ENCODE measurements at regions not wholly inside any gene's neighbourhood (a gene's known extent, or its start where the extent isn't known, plus 50 kb on each side); places are given as distances from the start of the nearest gene placed in this dataset.

GRCh38 chr6:14051355-14051754 lies 66.2 kb upstream of the CD83 start:
- DNase-seq = no peak
- Histone ChIP-seq H3K36me3 (replicated peaks) (no peaks in the 10 kb centered on the region), H3K27me3 (replicated peaks) (peaks cover 8% of the 10 kb centered on the region), H3K4me3 (ENCODE audit: low read depth, low read length) (no peak overlapping the region), H3K27ac (no peak overlapping the region)
- no peak for TF ChIP-seq CTCF (IDR thresholded peaks at IDR 0.05; ENCODE audit: low read depth, low read length, missing control alignments)
- in situ Hi-C loops (cut with HindIII; ENCODE audit: low pct_ligation_motif_present, low sequenced_read_pairs) = loop anchor here (25.0 kb wide), 1 partner anchor 139 kb away; the partner anchor contains the start of gene RNF182

- DNase-seq = no peak
- Histone ChIP-seq H3K27ac (no peak overlapping the region), H3K27me3 (replicated peaks) (peaks cover 5% of the 10 kb centered on the region), H3K36me3 (replicated peaks) (no peaks in the 10 kb centered on the region), H3K4me3 (ENCODE audit: low read depth, low read length) (no peak overlapping the region)
- in situ Hi-C loops (cut with HindIII; ENCODE audit: low pct_ligation_motif_present, low sequenced_read_pairs) = loop anchor here (25.0 kb wide), 1 partner anchor 142 kb away; the partner anchor contains the start of gene RNF182
- no peak for TF ChIP-seq CTCF (IDR thresholded peaks at IDR 0.05; ENCODE audit: low read depth, low read length, missing control alignments)
Measured at GRCh38 chr6:14053811-14054210, 63.8 kb upstream of the CD83 start.

DNA sequence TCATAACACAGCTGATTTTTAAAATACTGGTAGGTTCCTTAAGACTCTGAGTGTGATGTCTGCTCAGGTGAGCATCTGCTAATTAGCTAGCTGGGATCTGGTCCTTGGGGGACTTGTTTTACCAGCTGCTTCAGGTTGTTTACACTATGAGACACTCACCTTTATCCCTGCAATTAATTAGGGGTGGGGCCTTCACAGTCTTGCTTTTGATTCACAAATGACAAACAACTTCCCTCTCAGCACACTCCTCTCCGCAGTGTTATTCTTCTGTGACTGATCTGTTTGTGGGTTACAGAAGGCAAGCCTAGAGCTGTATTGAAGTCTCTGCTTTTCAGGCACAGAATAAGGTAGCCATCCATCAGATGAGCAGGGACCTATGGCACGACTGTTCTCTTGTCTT lies 62.0 kb upstream of the CD83 start:
- in situ Hi-C loops (cut with HindIII; ENCODE audit: low pct_ligation_motif_present, low sequenced_read_pairs) = loop anchor here (25.0 kb wide), 1 partner anchor 143 kb away; the partner anchor contains the start of gene RNF182
- Histone ChIP-seq H3K27me3 (replicated peaks) (peaks cover 7% of the 10 kb centered on the region), H3K36me3 (replicated peaks) (no peaks in the 10 kb centered on the region), H3K27ac (no peak overlapping the region), H3K4me3 (ENCODE audit: low read depth, low read length) (no peak overlapping the region)
- DNase-seq = no peak
- TF ChIP-seq CTCF (IDR thresholded peaks at IDR 0.05; ENCODE audit: low read depth, low read length, missing control alignments) = no peak

GRCh38 chr6:14058029-14058695 lies 59.4 kb upstream of the CD83 start:
- Histone ChIP-seq H3K4me3 (ENCODE audit: low read depth, low read length) (no peak overlapping the region), H3K27me3 (replicated peaks) (peaks cover 5% of the 10 kb centered on the region), H3K27ac (no peak overlapping the region), H3K36me3 (replicated peaks) (no peaks in the 10 kb centered on the region)
- in situ Hi-C loops (cut with HindIII; ENCODE audit: low pct_ligation_motif_present, low sequenced_read_pairs) = loop anchor here (25.0 kb wide), 1 partner anchor 146 kb away; the partner anchor contains the start of gene RNF182
- no peak for DNase-seq
- TF ChIP-seq CTCF (IDR thresholded peaks at IDR 0.05; ENCODE audit: low read depth, low read length, missing control alignments) = no peak

GRCh38 chr6:14058735-14059134 lies 58.8 kb upstream of the CD83 start:
- in situ Hi-C loops (cut with HindIII; ENCODE audit: low pct_ligation_motif_present, low sequenced_read_pairs) = loop anchor here (25.0 kb wide), 1 partner anchor 146 kb away; the partner anchor contains the start of gene RNF182
- Histone ChIP-seq H3K27me3 (replicated peaks) (peaks cover 5% of the 10 kb centered on the region), H3K36me3 (replicated peaks) (no peaks in the 10 kb centered on the region), H3K4me3 (ENCODE audit: low read depth, low read length) (no peak overlapping the region), H3K27ac (no peak overlapping the region)
- TF ChIP-seq CTCF (IDR thresholded peaks at IDR 0.05; ENCODE audit: low read depth, low read length, missing control alignments) = no peak
- no peak for DNase-seq

All from brain microvascular endothelial cell (primary cell).